COLO829 (cell line): ENCODE measurements at regions not wholly inside any gene's neighbourhood (a gene's known extent, or its start where the extent isn't known, plus 50 kb on each side); places are given as distances from the start of the nearest gene placed in this dataset.
"Not testable (repeated sequence)": the region's sequence is repeated elsewhere in the genome, so short reads cannot be mapped to it uniquely, and the experiment has no call there.

Experiments
- DNase-seq: peaks from one replicate; pipeline ENCODE4 v3.0.0; 2012; ENCODE audit warnings: low spot score

DNA sequence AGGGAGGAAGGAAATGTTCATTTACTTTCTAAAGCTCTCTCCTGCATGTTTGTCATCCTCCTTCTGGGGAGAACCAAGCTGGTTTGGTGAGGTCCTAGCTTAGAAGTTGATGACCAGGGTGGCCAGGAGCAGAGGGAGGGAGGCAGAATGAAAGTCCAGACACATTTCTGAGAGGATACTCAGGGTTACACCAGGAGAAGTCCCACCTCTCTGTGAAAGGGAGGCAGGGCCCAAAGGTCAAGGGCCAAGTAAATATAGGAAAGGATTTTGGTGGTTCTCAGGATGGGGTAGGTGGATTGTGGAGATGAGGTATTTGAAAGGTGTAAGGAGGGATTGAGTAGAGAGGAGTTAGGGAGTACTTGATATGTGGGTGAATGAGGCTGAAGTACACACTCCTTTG is 58.0 kb upstream of the FBXO11 start:
- no peak for DNase-seq

DNA sequence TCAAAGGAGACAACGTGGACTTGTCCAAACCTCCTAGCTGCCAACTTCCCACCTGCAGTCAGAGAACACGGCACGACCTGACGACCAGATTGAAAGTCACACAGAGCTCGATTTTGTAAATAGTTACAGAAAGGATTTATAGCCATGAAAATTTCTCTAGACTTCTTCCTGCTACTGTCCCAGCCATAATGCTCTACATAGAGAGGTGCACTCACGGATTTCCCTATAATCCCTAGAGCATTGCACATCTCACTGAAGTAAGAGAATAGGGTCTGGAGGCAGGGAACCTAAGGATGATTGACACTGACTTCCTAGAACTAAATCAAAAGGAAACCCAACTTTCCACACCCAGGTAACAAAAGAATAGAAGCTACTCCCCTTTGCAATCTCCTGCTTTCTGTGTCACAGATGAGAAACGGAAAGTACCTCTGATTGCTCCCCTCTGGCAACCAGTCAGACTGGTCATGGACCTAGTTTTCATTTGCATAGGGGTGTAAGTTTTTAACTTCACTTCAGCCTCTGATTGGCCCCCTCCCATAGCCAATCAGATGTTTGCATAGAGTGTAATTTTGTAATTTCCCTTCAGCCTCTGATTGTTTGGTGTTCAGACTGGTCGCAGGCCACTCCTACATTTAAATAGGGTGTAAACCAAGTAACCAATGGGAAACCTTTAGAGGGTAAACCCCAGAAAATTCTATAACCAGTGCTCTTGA is 58.6 kb upstream of the FBXO11 start:
- DNase-seq = no peak

DNA sequence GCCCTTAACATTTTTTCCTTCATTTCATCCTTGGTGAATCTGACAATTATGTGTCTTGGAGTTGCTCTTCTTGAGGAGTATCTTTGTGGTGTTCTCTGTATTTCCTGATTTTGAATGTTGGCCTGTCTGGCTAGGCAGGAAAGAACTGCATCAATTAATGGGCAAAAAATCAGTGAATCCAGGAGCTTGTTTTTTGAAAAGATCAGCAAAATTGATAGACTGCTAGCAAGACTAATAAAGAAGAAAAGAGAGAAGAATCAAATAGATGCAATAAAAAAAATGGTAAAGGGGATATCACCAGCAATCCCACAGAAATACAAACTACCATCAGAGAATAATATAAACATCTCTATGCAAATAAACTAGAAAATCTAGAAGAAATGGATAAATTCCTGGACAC is 70.4 kb upstream of the FBXO11 start:
- not testable (repeated sequence) for DNase-seq

DNA sequence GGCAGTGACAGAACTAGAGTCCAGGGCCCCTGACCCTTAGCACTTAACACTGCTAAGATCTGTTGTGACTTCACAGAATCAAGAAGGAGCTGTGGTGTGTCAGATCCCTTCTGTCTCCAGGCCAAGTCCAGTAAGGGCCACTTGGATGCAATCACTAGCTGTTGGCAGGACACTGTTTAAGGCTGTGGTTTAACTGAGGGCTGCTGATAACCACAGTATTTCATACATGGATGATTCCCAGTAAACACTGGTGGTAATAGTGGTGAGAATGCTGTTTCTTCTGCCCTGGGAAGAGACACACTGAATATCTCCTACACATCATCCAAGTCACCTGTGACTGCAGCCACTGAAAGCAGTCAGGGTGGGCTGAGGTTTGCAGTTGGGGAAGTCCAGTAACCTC is 77.7 kb upstream of the FBXO11 start:
- DNase-seq = no peak

DNA sequence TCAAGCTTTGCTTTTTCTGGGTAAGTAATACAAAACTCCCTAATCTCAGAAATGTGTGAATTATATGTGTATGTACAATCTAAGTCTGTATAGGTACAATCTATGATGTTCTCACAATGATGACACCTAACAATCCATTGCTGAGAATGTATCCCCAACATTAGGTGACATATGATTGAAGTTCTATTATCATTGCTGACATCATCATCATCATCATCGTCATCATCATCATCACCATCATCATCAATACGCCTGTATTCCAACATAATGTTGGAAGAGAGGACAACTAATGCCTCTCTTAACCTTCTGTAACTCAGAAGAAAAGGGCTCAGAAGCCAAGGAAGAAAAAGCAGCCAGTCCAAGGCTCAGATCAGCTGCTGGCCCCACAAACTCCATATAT is 84.2 kb upstream of the FBXO11 start:
- DNase-seq = no peak

DNA sequence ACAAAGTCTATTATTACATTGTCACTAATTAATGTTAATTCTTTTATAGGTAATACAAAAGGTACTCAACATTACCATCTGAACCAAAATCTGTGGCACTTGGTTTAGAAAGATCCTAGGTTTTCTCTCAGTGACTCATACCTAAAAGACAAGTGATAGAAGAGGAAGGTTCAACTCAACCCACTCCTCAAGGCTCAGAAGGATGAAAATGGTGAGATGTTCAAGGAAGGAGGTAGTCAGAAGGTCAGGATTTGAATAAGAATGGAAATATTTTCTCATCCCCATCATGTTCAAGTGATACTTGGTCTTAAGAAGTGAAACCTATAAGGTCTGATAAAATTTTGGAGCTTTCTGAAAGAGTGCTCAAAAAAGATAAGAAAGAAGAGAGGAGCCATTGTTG is 86.4 kb upstream of the FBXO11 start:
- DNase-seq = no peak

DNA sequence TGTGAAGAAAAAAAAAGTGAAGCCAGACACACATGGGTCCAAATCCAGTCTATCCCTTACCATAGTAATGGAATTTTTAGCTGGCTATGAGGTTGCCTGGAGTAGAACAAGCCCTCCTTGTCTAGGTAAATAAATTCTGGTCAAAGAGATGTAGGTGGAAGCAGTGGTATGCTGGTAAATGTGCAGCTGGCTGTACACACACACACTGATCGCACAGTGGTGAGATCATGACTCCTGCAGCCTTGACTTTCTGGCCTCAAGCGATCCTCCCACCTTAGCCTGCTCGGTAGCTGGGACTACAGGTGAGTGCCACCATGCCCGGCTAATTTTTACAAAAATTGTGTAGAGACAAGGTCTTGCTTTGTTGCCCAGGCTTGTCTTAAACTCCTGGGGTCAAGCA is 90.5 kb upstream of the FBXO11 start:
- no peak for DNase-seq

DNA sequence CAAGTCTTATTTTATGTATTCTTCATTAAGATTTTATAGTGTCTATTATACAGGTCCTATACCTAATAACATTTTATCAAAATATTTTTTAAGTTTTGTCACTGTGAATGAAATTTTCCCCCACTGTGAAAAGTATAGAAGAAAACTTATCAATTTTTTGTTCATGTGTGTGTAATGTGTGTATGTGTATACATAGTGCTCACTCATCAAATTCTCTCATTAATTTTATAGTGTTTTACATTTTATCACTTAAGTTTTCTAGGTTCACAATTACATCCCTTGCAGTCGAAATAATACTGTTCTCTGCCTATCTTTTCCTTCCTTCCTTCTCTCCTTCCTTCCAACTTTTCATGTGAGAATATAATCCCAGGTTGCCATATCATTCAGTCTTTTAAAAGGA is 93.2 kb upstream of the FBXO11 start:
- no peak for DNase-seq

DNA sequence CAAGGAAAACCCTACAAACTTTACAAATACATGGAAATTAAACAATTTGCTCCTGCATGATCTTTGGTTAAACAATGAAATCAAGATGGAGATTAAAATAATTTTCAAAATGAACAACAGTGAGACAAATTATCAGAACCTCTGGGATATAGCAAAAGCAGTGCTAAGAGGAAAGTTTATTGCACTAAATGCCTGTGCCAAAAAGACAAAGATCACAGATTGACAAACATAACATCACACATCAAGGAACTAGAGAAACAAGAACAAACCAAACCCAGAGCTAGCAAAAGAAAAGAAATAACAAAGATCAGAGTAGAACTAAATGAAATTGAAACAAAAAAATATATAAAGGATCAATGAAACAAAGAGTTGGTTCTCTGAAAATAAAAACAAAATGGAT is 95.2 kb upstream of the FBXO11 start:
- DNase-seq = no peak

DNA sequence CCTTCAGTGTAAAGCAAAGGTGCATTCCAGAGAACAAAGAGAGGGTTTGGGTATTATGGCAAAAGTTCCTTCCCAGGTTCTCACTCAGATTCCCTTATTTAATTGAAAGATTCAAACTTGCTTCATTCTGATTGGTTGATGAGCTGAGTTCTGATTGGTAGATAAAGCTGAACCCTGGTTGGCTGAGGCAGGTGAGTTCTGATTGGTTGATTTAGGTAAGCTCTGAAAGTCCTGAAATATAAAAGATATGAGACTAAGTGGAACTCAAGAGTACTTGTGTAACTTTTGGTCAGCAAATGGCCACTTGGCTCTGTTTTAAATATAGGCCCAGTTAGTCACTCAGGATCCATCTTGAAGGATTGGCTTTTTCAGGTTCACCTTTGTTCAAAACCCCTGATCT is 99.8 kb upstream of the FBXO11 start:
- DNase-seq = no peak

DNA sequence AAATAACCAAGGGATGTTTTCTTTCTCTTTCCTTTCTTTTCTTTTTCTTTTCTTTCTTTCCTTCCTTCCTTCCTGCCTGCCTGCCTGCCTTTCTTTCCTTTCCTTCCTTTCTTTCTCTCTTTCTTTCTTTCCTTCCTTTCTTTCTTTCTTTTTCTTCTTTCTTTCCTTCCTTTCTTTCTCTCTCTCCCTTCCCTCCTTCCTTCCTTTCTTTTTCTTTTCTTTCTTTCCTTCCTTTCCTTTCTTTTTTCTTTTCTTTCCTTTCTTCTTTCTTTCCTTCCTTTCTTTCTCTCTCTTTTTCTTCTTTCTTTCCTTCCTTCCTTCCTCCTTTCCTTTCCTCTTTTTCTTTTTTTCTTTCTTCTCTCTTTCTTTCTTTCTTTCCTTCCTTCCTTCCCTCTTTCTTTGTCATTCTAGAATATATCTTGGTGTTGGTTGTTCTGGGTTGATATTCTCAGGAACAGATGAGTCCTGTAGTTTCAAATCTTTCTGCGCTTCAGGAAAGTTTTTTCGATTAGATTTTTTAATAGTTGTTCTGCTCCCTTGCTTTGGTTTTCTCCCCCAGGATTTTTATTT is 101.5 kb upstream of the FBXO11 start:
- DNase-seq = no peak

DNA sequence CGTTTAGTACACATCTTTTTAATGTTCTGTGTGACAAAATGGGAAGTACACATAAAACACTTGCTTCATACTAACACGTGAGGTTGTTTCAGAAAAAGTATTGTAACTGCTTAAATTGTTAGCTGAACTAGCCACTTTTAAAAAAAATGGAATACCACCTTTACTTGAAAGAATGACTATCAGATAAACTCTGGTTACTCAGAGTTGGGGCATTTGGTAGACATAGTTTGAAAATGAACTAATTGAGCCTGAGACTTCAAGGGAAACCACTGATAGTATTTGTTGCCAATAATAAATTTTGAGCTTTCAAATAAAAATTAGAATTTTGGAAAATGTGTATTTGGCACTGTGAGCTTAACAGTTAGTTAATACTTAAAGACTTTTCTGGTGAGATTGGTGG is 103.0 kb upstream of the FBXO11 start:
- DNase-seq = no peak

DNA sequence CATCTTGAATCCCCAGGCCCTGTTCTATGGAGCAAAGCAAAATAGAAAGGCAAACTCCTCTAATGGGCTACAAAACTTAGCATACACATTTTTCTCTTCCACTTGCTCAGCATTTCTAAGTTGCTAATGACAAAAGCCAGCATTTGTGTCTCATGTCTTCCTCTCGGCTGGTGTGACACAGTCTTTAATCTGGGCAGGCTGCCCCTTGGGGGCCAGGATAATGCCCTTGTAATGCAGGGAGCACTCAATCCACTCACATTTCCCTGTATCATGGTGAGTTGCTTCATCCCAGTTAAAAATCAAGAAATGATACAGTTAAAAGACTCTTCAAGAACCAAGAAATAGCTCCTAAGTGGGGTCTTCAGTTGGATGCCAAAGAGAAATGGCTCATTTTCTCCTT is 109.1 kb upstream of the FBXO11 start:
- no peak for DNase-seq

DNA sequence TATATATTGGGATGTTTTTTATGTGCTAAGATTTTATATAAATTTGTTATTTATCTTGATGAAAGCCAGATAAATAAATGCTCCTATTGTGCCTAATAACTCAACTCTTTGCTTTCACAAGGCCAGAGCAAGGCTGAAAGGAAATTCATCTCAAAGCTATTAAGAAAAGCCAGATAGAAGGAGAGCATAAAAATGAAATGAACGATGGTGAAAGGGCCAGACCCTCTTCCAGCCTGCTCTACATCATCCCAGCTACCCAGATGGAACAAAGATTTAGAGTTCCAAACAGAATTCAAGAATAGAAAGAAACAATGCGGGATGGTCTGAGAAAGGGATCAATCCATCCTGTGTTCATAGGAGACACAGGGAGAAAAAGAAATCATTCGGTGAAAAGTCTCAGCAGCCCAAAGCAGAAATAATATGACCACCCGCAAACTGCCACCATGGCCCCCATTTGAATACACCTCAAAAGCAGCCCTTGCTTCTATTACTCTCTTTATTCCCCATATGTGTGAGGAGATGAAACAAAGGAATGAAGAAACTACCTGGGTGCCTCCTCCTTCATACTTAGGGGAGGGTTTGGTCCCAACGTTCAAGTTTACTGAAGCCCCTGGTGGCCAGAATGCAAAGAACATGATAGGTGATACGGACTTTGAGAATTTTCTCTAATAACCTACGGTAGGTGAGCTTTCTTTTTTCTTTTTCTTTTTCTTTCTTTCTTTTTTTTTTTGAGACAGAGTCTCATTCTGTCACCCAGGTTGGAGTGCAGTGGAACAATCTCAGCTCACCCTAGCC is 110.1 kb upstream of the FBXO11 start:
- no peak for DNase-seq

DNA sequence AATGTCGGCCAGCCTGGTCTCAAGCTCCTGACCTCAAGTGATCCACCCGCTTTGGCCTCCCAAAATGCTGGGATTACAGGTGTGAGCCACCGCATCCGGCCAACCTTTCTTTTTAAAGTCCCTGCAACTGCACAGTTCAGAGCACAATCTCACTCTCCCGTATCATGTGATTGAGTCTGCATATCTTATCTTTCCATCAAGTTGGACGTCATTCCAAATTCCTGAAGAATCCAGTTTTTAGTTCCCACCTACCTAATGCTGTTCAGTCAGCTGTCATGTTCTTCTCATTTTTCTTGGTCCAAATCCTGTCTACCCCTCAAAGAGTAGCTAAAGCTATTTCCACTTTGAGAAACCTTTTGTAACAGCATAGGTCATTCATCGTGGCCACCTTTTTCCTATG is 110.8 kb upstream of the FBXO11 start:
- DNase-seq = no peak

DNA sequence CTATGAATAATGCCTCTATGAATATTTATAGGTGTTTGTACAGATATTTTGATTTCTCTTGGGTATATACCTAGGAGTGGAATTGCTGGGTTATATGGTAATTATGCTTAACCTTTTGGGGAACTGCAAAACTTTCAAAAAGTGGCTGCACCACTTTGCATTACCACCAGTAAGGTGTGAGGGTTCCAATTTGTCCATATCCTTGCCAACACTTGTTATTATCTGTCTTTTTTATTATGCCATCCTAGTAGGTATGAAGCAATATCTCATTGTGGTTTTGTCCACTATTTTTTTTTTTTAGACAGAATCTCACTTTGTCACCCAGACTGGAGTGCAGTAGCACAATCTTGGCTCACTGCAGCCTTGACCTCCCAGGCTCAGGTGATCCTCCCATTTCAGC is 112.2 kb upstream of the FBXO11 start:
- no peak for DNase-seq

DNA sequence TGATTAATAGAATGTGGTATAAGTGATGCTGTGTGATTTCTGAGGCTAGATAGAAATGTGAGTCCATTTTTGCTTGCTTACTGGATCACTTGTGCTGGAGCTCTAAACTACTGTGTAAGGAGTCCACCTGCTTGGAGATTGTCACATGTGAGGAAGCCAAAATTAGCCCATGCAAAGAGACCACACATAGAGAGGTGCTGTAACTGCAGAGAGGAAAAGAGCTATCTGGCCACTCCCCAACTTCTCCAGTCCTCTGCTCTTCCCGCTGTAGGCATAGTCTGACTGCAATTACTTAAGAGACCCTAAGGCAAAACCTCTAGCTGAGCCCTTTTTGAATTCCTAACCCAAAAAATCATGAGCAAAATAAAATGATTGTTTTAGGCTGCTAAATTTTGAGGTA is 120.6 kb upstream of the FBXO11 start:
- no peak for DNase-seq

DNA sequence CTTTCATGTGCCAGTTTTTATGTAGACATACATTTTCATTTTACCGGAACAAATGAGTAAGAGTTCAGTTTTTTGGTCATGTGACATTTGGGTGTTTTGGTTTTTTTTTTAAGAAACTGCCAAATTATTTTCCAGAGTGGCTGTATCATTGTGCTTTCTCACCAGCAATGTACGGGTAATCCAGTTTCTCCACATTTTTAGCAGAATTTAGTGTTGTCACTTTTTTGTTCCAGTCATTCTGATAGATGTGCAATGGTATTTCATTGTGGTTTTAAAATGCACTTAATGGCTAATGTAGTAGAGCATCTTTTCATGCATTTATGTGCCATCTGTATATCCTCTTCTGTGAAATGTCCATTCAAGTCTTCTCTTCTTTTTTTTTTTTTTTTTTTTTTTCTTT is 126.5 kb upstream of the FBXO11 start:
- no peak for DNase-seq

DNA sequence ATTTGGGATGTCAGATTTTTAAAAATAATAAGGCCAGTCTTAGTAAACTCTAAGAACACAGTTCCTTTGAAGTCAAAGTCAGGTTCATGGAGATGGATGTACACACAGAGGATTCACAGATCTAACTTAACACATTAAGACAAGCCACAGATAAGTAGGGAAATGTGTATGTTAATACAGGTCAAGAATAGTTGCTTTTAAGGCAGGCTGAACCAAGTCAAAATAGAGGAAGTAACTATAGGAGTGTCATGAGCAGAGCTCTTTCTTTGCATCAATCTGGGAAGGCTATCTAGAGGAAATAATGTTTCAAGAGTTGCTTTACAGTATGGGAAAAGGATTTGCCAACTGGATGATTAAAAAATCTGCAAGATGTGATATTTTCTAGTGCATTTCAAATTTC is 128.0 kb upstream of the FBXO11 start:
- DNase-seq = no peak

DNA sequence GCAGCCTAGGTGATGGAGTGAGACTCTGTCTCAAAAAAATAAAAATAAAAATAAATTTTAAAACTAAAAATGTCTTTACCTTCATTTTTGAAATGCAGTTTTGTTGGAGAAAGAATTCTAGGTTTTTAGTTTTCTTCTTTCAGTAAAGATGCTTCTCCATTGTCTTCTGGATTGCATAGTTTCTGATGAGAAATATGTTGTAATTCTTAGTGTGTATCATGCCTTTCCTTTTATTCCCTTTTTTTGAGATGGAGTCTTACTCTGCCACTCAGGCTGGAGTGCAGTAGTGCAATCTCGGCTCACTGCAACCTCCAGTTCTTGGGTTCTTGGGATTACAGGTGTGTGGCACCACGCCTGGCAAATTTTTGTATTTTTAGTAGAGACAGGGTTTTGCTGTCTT is 130.0 kb upstream of the FBXO11 start:
- no peak for DNase-seq

DNA sequence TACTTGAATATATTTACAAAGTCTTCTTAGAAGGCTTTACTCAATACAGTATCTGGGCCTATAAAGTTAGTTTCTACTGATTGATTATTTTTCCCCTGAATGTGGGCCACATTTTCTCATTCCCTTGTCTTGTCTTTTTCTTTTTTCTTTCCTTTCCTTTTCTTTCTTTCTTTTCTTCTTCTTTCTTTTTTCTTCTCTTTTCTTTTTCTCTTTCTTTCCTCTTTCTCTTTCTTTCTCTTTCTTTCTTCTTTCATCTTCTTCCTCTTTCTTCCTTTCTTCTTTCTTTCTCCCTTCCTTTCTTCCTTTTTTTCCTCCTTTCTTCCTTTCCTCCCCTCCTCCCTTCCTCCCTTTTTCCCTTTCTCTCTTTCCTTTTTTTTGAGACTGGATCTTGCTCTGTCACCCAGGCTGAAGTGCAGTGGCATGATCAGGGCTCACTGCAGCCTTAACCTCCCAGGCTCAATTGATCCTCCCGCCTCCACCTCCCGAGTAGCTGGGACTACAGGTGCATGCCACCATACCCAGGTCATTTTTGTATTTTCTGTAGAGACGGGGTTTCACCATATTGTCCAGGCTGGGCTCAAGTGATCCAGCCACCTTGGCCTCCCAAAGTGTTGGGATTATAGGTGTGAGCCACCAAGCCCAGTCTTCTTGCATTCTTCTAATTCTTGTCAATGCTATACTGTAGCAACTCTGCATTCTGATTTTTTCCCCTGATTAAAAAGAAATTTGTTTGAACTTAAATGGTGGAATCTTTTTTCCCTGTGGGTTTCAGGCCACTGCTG is 133.1 kb upstream of the FBXO11 start:
- DNase-seq = no peak

DNA sequence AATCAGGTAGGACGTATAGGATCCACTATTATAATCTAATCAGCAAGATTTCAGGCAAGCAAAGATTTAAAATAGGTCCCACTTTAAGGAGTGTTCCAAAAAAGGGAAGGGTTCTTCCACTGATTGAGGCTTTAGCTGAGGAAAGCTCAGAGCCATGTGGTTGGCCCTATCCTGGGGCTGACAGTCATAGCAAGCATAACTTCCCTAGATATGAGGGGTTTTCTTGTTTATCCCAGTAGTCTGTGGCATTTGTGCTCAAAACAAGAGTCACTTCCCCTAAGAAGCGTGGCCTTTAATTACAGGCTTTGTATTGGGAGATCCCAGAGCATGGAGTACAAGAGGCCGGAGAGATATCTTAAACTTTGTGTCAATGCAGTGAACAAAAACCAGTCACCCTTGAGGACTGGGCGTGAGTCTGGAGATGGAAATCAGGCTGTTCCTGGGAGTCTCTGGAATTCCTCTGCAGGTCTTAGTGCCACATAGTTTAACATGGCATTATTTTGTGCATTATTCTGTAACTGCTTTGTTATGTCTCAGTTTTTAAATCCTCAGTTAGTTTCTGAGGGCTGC is 136.9 kb upstream of the FBXO11 start:
- no peak for DNase-seq
